ENCODE measurements at regions not wholly inside any gene's neighbourhood (a gene's known extent, or its start where the extent isn't known, plus 50 kb on each side); places are given as distances from the start of the nearest gene placed in this dataset.

GRCh38 chr1:231108516-231109302 is 53.1 kb upstream of the TRIM67 start:
- DNase-seq: no peak

- DNase-seq: no peak
Observed at GRCh38 chr1:231107600-231108326, 54.1 kb upstream of the TRIM67 start.

GRCh38 chr1:231107151-231107550 is 54.7 kb upstream of the TRIM67 start:
- DNase-seq: no peak

- DNase-seq: no peak
Observed at GRCh38 chr1:231106347-231106746, 55.5 kb upstream of the TRIM67 start.

- DNase-seq: no peak
Observed at GRCh38 chr1:231104917-231105316, 56.9 kb upstream of the TRIM67 start.

GRCh38 chr1:231103961-231104360 is 57.9 kb upstream of the TRIM67 start:
- no peak for DNase-seq

- DNase-seq: no peak
Observed at GRCh38 chr1:231099996-231100767, 60.1 kb upstream of the FAM89A start.

GRCh38 chr1:231099311-231099710 is 59.3 kb upstream of the FAM89A start:
- DNase-seq: no peak

- DNase-seq: no peak
Observed at GRCh38 chr1:231095595-231095994, 55.5 kb upstream of the FAM89A start.

- no peak for DNase-seq
Observed at GRCh38 chr1:231094421-231094820, 54.4 kb upstream of the FAM89A start.

GRCh38 chr1:231093156-231093922 is 53.3 kb upstream of the FAM89A start:
- DNase-seq: no peak

GRCh38 chr1:231092380-231092779 is 52.3 kb upstream of the FAM89A start:
- no peak for DNase-seq

GRCh38 chr1:231091831-231092301 is 51.8 kb upstream of the FAM89A start:
- DNase-seq: peak; percentile 22

- no peak for DNase-seq
Observed at GRCh38 chr1:231091415-231091814, 51.4 kb upstream of the FAM89A start.
